Nucleus accumbens (tissue), 56 donors: ENCODE measurements at regions not wholly inside any gene's neighbourhood (a gene's known extent, or its start where the extent isn't known, plus 50 kb on each side); places are given as distances from the start of the nearest gene placed in this dataset.
"Not testable (repeated sequence)": the region's sequence is repeated elsewhere in the genome, so short reads cannot be mapped to it uniquely, and the experiment has no call there.

Source experiments
- DNase-seq, 56 donors: peaks; one replicate each; lab custom pipeline; 2025; lab: John Stamatoyannopoulos, UW

- DNase-seq = no peak
Measured at GRCh38 chr5:18395126-18396110, 761.2 kb downstream of the TAF11L14 start.

- DNase-seq = no peak
Measured at GRCh38 chr5:18397371-18397770, 763.1 kb downstream of the TAF11L14 start.

- DNase-seq = no peak
Measured at GRCh38 chr5:18397891-18398290, 763.6 kb downstream of the TAF11L14 start.

- not testable (repeated sequence) for DNase-seq
Measured at GRCh38 chr5:18399461-18400327, 765.4 kb downstream of the TAF11L14 start.

GRCh38 chr5:18403141-18403540 lies 768.9 kb downstream of the TAF11L14 start:
- DNase-seq = no peak

- no peak for DNase-seq
Measured at GRCh38 chr5:18403941-18404438, 769.7 kb downstream of the TAF11L14 start.

- DNase-seq = no peak
Measured at GRCh38 chr5:18420711-18421110, 786.5 kb downstream of the TAF11L14 start.

GRCh38 chr5:18433336-18433735 lies 799.1 kb downstream of the TAF11L14 start:
- no peak for DNase-seq

- DNase-seq = no peak
Measured at GRCh38 chr5:18438126-18438525, 803.9 kb downstream of the TAF11L14 start.

- DNase-seq = no peak
Measured at GRCh38 chr5:18455521-18455920, 821.3 kb downstream of the TAF11L14 start.

- no peak for DNase-seq
Measured at GRCh38 chr5:18457255-18457654, 823.0 kb downstream of the TAF11L14 start.

- DNase-seq = no peak
Measured at GRCh38 chr5:18461766-18462165, 827.5 kb downstream of the TAF11L14 start.

- peak in 48 of 56 donors; percentile 0 to 88 (median 38) for DNase-seq
Measured at GRCh38 chr5:18465833-18466681, 831.8 kb downstream of the TAF11L14 start.

- no peak for DNase-seq
Measured at GRCh38 chr5:18466731-18467130, 832.5 kb downstream of the TAF11L14 start.

- DNase-seq = not testable (repeated sequence)
Measured at GRCh38 chr5:18471791-18472190, 837.5 kb downstream of the TAF11L14 start.

- DNase-seq = no peak
Measured at GRCh38 chr5:18483451-18483850, 849.2 kb downstream of the TAF11L14 start.

- DNase-seq = no peak
Measured at GRCh38 chr5:18487928-18488480, 853.7 kb downstream of the TAF11L14 start.

GRCh38 chr5:18489703-18490102 lies 855.4 kb downstream of the TAF11L14 start:
- DNase-seq = no peak

GRCh38 chr5:18491349-18491748 lies 857.1 kb downstream of the TAF11L14 start:
- DNase-seq = no peak

- no peak for DNase-seq
Measured at GRCh38 chr5:18495157-18495556, 860.9 kb downstream of the TAF11L14 start.
